ENCODE measurements at regions not wholly inside any gene's neighbourhood (a gene's known extent, or its start where the extent isn't known, plus 50 kb on each side); places are given as distances from the start of the nearest gene placed in this dataset.

- H3K4me3 ChIP-seq (ENCODE audit: insufficient read depth, low read length): no peak overlapping the region
- H3K9me3 ChIP-seq (ENCODE audit: low read depth, low read length): no peaks in the 10 kb centered on the region
- no peaks in the 10 kb centered on the region for H4K20me1 ChIP-seq (ENCODE audit: insufficient read depth, low read length)
- H3K36me3 ChIP-seq (ENCODE audit: insufficient read depth, low read length): no peaks in the 10 kb centered on the region
- DNase-seq (ENCODE audit: insufficient read length, low spot score, missing footprints): no peak
- H3K27ac ChIP-seq (ENCODE audit: low read depth, low read length): no peak overlapping the region
- H3K4me1 ChIP-seq (ENCODE audit: insufficient read depth, low read length): no peaks in the 10 kb centered on the region
- H3K27me3 ChIP-seq (ENCODE audit: insufficient read depth, low read length): no peaks in the 10 kb centered on the region
- H2AFZ ChIP-seq (ENCODE audit: low read length): no peak overlapping the region
- no peaks in the 10 kb centered on the region for H3K79me2 ChIP-seq (ENCODE audit: insufficient read depth, low read length)
- TF ChIP-seq CTCF (IDR thresholded peaks at IDR 0.05; ENCODE audit: extremely low read depth, low read depth, low read length): no peak
- H3K4me2 ChIP-seq (ENCODE audit: insufficient read depth, low read length): no peak overlapping the region
These were observed 275.7 kb downstream of the NEDD1 start for GRCh38 chr12:97182769-97183168.

GRCh38 chr12:97184127-97184773 lies 277.2 kb downstream of the NEDD1 start:
- H4K20me1 ChIP-seq (ENCODE audit: insufficient read depth, low read length): no peaks in the 10 kb centered on the region
- no peaks in the 10 kb centered on the region for H3K9me3 ChIP-seq (ENCODE audit: low read depth, low read length)
- no peak overlapping the region for H3K4me2 ChIP-seq (ENCODE audit: insufficient read depth, low read length)
- H3K79me2 ChIP-seq (ENCODE audit: insufficient read depth, low read length): no peaks in the 10 kb centered on the region
- H3K4me1 ChIP-seq (ENCODE audit: insufficient read depth, low read length): no peaks in the 10 kb centered on the region
- H3K36me3 ChIP-seq (ENCODE audit: insufficient read depth, low read length): no peaks in the 10 kb centered on the region
- no peaks in the 10 kb centered on the region for H3K27me3 ChIP-seq (ENCODE audit: insufficient read depth, low read length)
- DNase-seq (ENCODE audit: insufficient read length, low spot score, missing footprints): no peak
- no peak overlapping the region for H3K4me3 ChIP-seq (ENCODE audit: insufficient read depth, low read length)
- no peak overlapping the region for H2AFZ ChIP-seq (ENCODE audit: low read length)
- no peak overlapping the region for H3K27ac ChIP-seq (ENCODE audit: low read depth, low read length)
- no peak for TF ChIP-seq CTCF (IDR thresholded peaks at IDR 0.05; ENCODE audit: extremely low read depth, low read depth, low read length)

GRCh38 chr12:97185567-97185966 lies 277.0 kb upstream of the RMST start:
- Histone ChIP-seq H3K4me3 (ENCODE audit: insufficient read depth, low read length) (no peak overlapping the region), H3K4me2 (ENCODE audit: insufficient read depth, low read length) (no peak overlapping the region), H3K27ac (ENCODE audit: low read depth, low read length) (no peak overlapping the region), H4K20me1 (ENCODE audit: insufficient read depth, low read length) (no peaks in the 10 kb centered on the region), H3K27me3 (ENCODE audit: insufficient read depth, low read length) (no peaks in the 10 kb centered on the region), H3K36me3 (ENCODE audit: insufficient read depth, low read length) (no peaks in the 10 kb centered on the region), H2AFZ (ENCODE audit: low read length) (no peak overlapping the region), H3K9me3 (ENCODE audit: low read depth, low read length) (no peaks in the 10 kb centered on the region), H3K79me2 (ENCODE audit: insufficient read depth, low read length) (no peaks in the 10 kb centered on the region), H3K4me1 (ENCODE audit: insufficient read depth, low read length) (no peaks in the 10 kb centered on the region)
- DNase-seq (ENCODE audit: insufficient read length, low spot score, missing footprints): no peak
- no peak for TF ChIP-seq CTCF (IDR thresholded peaks at IDR 0.05; ENCODE audit: extremely low read depth, low read depth, low read length)

- Histone ChIP-seq H4K20me1 (ENCODE audit: insufficient read depth, low read length) (no peaks in the 10 kb centered on the region), H3K9me3 (ENCODE audit: low read depth, low read length) (no peaks in the 10 kb centered on the region), H3K27ac (ENCODE audit: low read depth, low read length) (no peak overlapping the region), H3K36me3 (ENCODE audit: insufficient read depth, low read length) (no peaks in the 10 kb centered on the region), H3K79me2 (ENCODE audit: insufficient read depth, low read length) (no peaks in the 10 kb centered on the region), H3K4me2 (ENCODE audit: insufficient read depth, low read length) (no peak overlapping the region), H2AFZ (ENCODE audit: low read length) (no peak overlapping the region), H3K4me3 (ENCODE audit: insufficient read depth, low read length) (no peak overlapping the region), H3K27me3 (ENCODE audit: insufficient read depth, low read length) (no peaks in the 10 kb centered on the region), H3K4me1 (ENCODE audit: insufficient read depth, low read length) (no peaks in the 10 kb centered on the region)
- DNase-seq (ENCODE audit: insufficient read length, low spot score, missing footprints): no peak
- TF ChIP-seq CTCF (IDR thresholded peaks at IDR 0.05; ENCODE audit: extremely low read depth, low read depth, low read length): no peak
These were observed 268.1 kb upstream of the RMST start for GRCh38 chr12:97194546-97194945.

Measured in osteoblast (primary cell).